Daoy (cell line): ENCODE measurements at regions not wholly inside any gene's neighbourhood (a gene's known extent, or its start where the extent isn't known, plus 50 kb on each side); places are given as distances from the start of the nearest gene placed in this dataset.
A peak's percentile ranks its signal among the peaks of the same experiment; 100 is the strongest.
"Not testable (repeated sequence)": the region's sequence is repeated elsewhere in the genome, so short reads cannot be mapped to it uniquely, and the experiment has no call there.

Experiments used
- DNase-seq: peaks from one replicate; pipeline ENCODE4 v3.0.0-alpha.2; 2015; ENCODE audit warnings: low read depth

- DNase-seq = no peak
Observed at GRCh38 chr3:110323349-110323748, 748.3 kb upstream of the NECTIN3 start.

- DNase-seq = no peak
Observed at GRCh38 chr3:110324171-110324705, 747.4 kb upstream of the NECTIN3 start.

- DNase-seq = no peak
Observed at GRCh38 chr3:110327870-110328269, 743.7 kb upstream of the NECTIN3 start.

GRCh38 chr3:110331562-110331961 lies 740.1 kb upstream of the NECTIN3 start:
- not testable (repeated sequence) for DNase-seq

- DNase-seq = no peak
Observed at GRCh38 chr3:110332629-110333028, 739.0 kb upstream of the NECTIN3 start.

GRCh38 chr3:110341047-110341446 lies 730.6 kb upstream of the NECTIN3 start:
- no peak for DNase-seq

- DNase-seq = peak; percentile 19
Observed at GRCh38 chr3:110343376-110343775, 728.2 kb upstream of the NECTIN3 start.

GRCh38 chr3:110343945-110344344 lies 727.7 kb upstream of the NECTIN3 start:
- DNase-seq = no peak

- no peak for DNase-seq
Observed at GRCh38 chr3:110344487-110344886, 727.1 kb upstream of the NECTIN3 start.

GRCh38 chr3:110344897-110345767 lies 726.5 kb upstream of the NECTIN3 start:
- no peak for DNase-seq

GRCh38 chr3:110349295-110349694 lies 722.3 kb upstream of the NECTIN3 start:
- DNase-seq = no peak

- no peak for DNase-seq
Observed at GRCh38 chr3:110352841-110353604, 718.6 kb upstream of the NECTIN3 start.

- DNase-seq = no peak
Observed at GRCh38 chr3:110362751-110363150, 708.9 kb upstream of the NECTIN3 start.

GRCh38 chr3:110367289-110367688 lies 704.3 kb upstream of the NECTIN3 start:
- not testable (repeated sequence) for DNase-seq

GRCh38 chr3:110375751-110376518 lies 695.7 kb upstream of the NECTIN3 start:
- DNase-seq = no peak

- DNase-seq = no peak
Observed at GRCh38 chr3:110378481-110378880, 693.1 kb upstream of the NECTIN3 start.

- peak; percentile 3 for DNase-seq
Observed at GRCh38 chr3:110381992-110382391, 689.6 kb upstream of the NECTIN3 start.

GRCh38 chr3:110383356-110383755 lies 688.3 kb upstream of the NECTIN3 start:
- DNase-seq = no peak

- no peak for DNase-seq
Observed at GRCh38 chr3:110384601-110385000, 687.0 kb upstream of the NECTIN3 start.

- no peak for DNase-seq
Observed at GRCh38 chr3:110389005-110389404, 682.6 kb upstream of the NECTIN3 start.

GRCh38 chr3:110390372-110390771 lies 681.2 kb upstream of the NECTIN3 start:
- DNase-seq = no peak

GRCh38 chr3:110391042-110391441 lies 680.6 kb upstream of the NECTIN3 start:
- no peak for DNase-seq
